Panc1 (cell line): ENCODE measurements at regions not wholly inside any gene's neighbourhood (a gene's known extent, or its start where the extent isn't known, plus 50 kb on each side); places are given as distances from the start of the nearest gene placed in this dataset.

Experiments
- POLR2AphosphoS5 ChIP-seq: IDR thresholded peaks from 2 replicates; pipeline ENCODE4 v1.6.1; 2012; ENCODE audit warnings: mild to moderate bottlenecking, low read depth, low read length, moderate library complexity
- SIN3A ChIP-seq: IDR thresholded peaks from 2 replicates; pipeline ENCODE4 v1.6.1; 2012; ENCODE audit warnings: low read depth, mild to moderate bottlenecking, low read length, moderate library complexity, borderline replicate concordance; ENCODE audit not compliant: insufficient read depth
- TF ChIP-seq, protein P1 (sequence below): fragments of 450-650 bp; IDR thresholded peaks from 2 replicates; pipeline ENCODE4 v1.5.1; 2017; ENCODE audit warnings: mild to moderate bottlenecking
- TF ChIP-seq, protein P2 (sequence below), 2 experiments: IDR thresholded peaks; 2 replicates each; pipeline ENCODE4 v1.6.1; 2011 to 2012; ENCODE audit warnings: low read depth in 2 of 2, control low read depth in 1 of 2, low read length in 1 of 2, mild to moderate bottlenecking in 1 of 2, moderate library complexity in 1 of 2; ENCODE audit not compliant: insufficient read depth in 1 of 2

GRCh38 chr18:59801576-59801975, 98.2 kb upstream of the PMAIP1 start:
- TF ChIP-seq, protein P1, sequence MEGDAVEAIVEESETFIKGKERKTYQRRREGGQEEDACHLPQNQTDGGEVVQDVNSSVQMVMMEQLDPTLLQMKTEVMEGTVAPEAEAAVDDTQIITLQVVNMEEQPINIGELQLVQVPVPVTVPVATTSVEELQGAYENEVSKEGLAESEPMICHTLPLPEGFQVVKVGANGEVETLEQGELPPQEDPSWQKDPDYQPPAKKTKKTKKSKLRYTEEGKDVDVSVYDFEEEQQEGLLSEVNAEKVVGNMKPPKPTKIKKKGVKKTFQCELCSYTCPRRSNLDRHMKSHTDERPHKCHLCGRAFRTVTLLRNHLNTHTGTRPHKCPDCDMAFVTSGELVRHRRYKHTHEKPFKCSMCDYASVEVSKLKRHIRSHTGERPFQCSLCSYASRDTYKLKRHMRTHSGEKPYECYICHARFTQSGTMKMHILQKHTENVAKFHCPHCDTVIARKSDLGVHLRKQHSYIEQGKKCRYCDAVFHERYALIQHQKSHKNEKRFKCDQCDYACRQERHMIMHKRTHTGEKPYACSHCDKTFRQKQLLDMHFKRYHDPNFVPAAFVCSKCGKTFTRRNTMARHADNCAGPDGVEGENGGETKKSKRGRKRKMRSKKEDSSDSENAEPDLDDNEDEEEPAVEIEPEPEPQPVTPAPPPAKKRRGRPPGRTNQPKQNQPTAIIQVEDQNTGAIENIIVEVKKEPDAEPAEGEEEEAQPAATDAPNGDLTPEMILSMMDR: no peak
- no peak for TF ChIP-seq SIN3A
- TF ChIP-seq, protein P2, sequence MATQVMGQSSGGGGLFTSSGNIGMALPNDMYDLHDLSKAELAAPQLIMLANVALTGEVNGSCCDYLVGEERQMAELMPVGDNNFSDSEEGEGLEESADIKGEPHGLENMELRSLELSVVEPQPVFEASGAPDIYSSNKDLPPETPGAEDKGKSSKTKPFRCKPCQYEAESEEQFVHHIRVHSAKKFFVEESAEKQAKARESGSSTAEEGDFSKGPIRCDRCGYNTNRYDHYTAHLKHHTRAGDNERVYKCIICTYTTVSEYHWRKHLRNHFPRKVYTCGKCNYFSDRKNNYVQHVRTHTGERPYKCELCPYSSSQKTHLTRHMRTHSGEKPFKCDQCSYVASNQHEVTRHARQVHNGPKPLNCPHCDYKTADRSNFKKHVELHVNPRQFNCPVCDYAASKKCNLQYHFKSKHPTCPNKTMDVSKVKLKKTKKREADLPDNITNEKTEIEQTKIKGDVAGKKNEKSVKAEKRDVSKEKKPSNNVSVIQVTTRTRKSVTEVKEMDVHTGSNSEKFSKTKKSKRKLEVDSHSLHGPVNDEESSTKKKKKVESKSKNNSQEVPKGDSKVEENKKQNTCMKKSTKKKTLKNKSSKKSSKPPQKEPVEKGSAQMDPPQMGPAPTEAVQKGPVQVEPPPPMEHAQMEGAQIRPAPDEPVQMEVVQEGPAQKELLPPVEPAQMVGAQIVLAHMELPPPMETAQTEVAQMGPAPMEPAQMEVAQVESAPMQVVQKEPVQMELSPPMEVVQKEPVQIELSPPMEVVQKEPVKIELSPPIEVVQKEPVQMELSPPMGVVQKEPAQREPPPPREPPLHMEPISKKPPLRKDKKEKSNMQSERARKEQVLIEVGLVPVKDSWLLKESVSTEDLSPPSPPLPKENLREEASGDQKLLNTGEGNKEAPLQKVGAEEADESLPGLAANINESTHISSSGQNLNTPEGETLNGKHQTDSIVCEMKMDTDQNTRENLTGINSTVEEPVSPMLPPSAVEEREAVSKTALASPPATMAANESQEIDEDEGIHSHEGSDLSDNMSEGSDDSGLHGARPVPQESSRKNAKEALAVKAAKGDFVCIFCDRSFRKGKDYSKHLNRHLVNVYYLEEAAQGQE (IDR thresholded peaks at IDR 0.05; ENCODE audit: insufficient read depth in 1 of 2, low read depth in 2 of 2, low read length in 1 of 2): no peak
- TF ChIP-seq POLR2AphosphoS5: no peak
